GM21360 (cell line): ENCODE measurements at regions not wholly inside any gene's neighbourhood (a gene's known extent, or its start where the extent isn't known, plus 50 kb on each side); places are given as distances from the start of the nearest gene placed in this dataset.

ENCODE experiments used
- ATAC-seq: cut with Tn5 transposase; IDR thresholded peaks from one replicate; pipeline ENCODE4 v1.9.1; 2021; ENCODE audit warnings: mild to moderate bottlenecking, moderate library complexity; ENCODE audit not compliant: unreplicated experiment

GRCh38 chr5:68352166-68352565 lies 136.6 kb downstream of the PIK3R1 start:
- no peak for ATAC-seq

DNA sequence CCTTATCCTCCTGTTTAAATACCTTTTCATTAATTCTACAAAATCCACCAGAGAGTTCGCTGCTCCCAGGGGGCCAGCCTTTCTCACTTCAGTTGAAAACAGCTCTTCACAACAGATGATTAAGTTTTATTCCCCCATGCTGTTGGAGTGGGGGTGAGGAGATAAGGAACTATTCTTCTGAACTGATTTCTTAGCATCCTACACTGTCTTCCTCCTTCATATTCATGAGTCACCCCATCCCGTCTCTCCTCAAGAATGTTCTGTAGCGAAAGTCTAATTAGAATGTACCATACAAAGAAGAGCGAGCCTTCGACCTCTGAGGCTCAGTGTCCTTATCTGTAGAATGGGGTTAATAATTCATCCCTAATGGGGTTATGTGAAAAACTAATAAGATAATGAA lies 138.0 kb downstream of the PIK3R1 start:
- no peak for ATAC-seq

GRCh38 chr5:68354315-68354714 lies 138.8 kb downstream of the PIK3R1 start:
- ATAC-seq = no peak

DNA sequence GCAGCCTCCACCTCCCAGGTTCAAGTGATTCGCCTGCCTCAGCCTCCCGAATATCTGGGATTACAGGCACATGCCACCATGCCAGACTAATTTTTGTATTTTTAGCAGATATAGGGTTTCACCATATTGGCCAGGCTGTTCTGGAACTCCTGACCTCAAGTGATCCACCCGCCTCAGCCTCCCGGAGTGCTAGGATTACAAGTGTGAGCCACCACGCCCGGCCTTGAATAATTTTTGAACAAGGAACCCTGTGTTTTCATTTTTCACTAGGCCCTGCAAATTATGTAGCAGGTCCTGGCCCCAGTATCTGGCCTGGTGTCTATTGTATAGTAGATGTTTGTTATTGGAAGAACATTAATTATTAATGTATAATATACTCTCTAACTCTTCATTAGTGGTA lies 140.7 kb downstream of the PIK3R1 start:
- no peak for ATAC-seq

- ATAC-seq = no peak
Measured at GRCh38 chr5:68356623-68357022, 141.1 kb downstream of the PIK3R1 start.

- ATAC-seq = no peak
Measured at GRCh38 chr5:68359699-68360098, 144.1 kb downstream of the PIK3R1 start.

GRCh38 chr5:68362331-68362730 lies 146.8 kb downstream of the PIK3R1 start:
- ATAC-seq = no peak

DNA sequence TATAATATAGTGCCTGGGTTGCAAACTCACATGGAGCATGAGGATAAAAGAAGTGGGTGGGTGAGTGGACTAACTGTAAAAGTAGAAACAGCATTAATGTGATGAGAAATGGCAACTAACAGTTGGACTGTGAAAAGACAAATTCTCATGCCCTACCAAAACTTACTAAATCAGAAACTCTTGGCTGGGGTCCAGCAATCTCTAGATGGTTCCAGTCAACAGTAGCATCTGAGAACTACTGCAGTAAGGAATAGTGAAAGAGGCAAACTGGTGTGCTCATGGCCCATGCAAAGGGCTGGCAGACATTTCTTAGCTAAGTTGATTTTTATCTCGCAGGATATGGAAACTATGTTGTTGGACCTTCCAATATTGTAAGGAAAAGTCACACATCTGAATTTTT lies 150.3 kb downstream of the PIK3R1 start:
- ATAC-seq = no peak

DNA sequence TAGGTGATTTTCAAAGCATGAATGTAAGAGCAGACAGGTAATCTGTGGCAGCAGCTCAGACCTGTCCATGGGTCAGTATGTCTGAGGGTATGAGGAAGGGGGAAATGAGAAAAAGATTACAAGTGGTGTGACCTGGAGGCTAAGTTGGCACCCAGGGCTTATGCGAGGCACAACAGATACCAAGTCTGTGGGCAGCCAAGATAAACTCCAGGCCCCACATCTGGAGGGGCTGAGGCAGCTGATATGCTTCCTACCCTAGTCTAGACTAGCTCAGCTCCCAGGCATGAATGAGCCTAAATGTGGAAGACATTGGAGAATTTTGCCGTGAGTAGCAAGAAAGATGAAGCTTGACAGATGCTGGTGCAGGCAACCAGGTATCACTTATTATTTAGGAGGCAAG lies 151.7 kb downstream of the PIK3R1 start:
- ATAC-seq = no peak

DNA sequence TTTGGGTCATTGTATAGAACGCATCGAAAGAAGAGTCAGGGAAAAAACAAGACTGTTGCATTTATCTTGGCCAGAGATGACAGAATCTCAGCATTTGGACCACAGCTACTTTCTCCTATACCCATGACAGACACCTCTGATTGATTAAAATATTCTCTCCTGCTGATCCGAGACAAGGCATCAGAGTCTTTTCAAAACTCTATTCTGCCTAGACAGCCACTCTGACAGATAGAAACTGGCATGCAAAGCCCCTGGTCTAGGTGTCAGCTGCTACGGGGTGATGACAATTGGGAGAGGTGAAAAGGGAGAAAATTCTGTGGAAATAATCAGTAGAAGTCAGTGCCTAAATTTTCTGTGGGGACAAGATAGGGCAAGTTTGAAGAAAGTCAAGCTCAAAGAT lies 152.2 kb downstream of the PIK3R1 start:
- no peak for ATAC-seq

GRCh38 chr5:68368311-68369022 lies 152.9 kb downstream of the PIK3R1 start:
- ATAC-seq = no peak

GRCh38 chr5:68369023-68369359 lies 153.4 kb downstream of the PIK3R1 start:
- no peak for ATAC-seq

- ATAC-seq = peak; percentile 81
Measured at GRCh38 chr5:68369457-68370125, 154.0 kb downstream of the PIK3R1 start.

GRCh38 chr5:68370196-68370595 lies 154.6 kb downstream of the PIK3R1 start:
- no peak for ATAC-seq

- ATAC-seq = no peak
Measured at GRCh38 chr5:68371607-68372006, 156.1 kb downstream of the PIK3R1 start.

DNA sequence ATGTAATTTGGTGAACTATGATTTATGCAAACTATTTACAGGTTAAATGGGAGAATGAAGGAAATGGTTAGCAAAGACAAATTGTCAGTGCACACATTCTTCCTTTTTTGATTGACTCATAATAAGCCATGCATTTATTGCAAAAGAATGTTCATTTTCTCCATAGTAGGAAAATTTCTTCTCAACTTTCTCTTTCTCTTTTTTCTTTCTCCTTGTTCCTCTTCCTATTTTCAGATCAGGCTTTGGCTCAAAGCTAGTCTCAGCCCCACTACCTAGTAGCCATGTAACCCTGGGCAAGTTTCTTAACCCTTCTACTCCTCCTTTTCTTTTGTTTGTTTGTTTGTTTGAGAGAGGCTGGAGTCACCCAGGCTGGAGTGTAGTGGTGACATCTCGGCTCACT lies 156.6 kb downstream of the PIK3R1 start:
- no peak for ATAC-seq

GRCh38 chr5:68373050-68373449 lies 157.5 kb downstream of the PIK3R1 start:
- ATAC-seq = no peak

DNA sequence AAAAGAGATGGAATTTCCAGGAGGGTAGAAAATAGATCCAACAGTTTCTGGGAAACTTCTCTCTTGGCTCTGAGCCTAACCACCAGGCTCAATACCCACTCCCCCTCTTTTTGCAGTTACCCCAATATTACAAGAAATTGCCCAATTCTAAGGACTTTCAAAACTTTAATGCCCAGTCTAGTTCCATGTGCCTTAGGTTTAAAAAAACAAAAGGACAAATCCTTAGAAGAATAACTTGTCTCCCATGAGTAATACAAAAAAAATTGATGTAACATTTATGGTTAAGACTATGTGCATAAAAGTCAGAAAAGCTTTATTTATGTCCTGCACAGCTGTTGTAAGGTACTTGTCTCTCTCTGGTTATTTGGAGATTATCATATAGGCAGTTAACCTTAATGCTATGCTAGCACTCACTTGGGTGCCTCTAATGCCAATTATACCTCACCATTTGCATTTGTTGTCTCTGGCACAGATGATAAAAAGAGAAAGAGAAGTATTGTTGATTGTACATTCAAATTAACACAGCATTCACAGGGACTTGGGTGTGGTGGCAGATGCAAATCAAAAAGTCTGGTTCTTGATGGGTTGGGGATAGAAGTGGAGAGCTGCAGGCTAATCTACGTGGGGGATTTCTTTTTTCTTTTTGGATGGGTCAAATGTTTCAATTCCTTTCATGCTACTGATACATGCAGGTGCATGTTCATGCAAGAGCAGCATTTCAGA lies 159.4 kb downstream of the PIK3R1 start:
- no peak for ATAC-seq

DNA sequence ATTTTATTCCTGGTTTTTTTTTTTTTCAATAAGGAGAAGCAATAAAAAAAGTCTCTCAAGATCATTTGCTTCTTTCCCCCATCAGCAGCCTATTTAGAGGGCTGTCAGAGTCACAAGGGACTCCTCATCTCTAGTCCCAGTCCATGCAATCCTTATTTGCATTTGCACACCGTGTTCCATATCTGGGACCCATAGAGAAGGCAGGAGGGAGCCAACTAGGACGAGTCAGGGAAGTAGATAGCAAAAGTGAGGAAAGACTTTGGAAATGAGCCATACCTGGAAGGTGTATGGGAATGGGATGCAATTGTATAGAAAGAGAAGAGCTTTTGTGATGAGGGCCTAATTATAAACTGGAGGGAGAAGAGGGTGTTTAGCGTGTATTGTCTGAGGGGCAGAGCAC lies 160.0 kb downstream of the PIK3R1 start:
- ATAC-seq = no peak

GRCh38 chr5:68376935-68377334 lies 161.4 kb downstream of the PIK3R1 start:
- ATAC-seq = no peak

- ATAC-seq = no peak
Measured at GRCh38 chr5:68377733-68378132, 162.2 kb downstream of the PIK3R1 start.

GRCh38 chr5:68378204-68378820 lies 162.8 kb downstream of the PIK3R1 start:
- ATAC-seq = no peak
